ENCODE measurements at regions not wholly inside any gene's neighbourhood (a gene's known extent, or its start where the extent isn't known, plus 50 kb on each side); places are given as distances from the start of the nearest gene placed in this dataset.
A peak's percentile ranks its signal among the peaks of the same experiment; 100 is the strongest.

DNA sequence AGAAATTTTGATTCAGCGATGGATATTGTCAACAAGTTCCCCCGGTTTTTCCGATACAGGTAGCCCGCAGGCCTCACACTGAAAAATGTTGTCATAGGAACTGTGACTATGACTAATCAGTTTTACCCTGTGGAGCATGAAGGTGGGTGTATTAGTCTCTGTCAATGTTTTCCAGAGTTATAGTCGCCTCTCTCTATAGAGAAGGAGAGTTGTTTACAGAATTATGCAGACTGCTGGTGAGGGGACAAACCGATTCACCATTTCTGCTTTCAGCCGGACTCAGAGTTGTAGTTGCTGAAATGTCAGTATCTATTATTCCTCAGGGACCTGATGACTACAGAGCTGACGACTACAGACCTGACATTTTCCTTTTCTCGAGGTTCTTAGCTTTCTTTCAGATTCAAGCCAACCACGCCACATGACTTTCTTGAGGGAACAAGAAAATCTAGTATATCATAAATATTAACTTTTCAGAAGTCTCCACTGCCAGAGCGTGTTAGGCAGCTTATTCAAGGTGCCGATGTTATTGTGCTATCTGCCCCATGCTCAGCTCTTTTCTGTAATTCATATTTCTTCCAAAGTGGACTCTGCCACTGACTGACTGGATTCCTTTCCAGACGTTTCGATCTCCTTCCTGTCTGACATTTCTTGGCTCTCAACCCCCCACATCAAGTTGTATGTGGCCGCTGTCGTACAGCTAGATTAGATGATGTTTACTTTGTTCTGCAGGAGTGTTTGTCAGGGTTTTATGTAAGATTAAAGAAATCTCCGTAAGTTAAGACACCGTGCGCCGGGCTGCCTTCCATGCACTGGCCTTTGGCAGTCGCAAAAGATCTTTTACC lies 178.1 kb downstream of the FGF1 start:
- peak; percentile 11 to 29 for DNase-seq

DNA sequence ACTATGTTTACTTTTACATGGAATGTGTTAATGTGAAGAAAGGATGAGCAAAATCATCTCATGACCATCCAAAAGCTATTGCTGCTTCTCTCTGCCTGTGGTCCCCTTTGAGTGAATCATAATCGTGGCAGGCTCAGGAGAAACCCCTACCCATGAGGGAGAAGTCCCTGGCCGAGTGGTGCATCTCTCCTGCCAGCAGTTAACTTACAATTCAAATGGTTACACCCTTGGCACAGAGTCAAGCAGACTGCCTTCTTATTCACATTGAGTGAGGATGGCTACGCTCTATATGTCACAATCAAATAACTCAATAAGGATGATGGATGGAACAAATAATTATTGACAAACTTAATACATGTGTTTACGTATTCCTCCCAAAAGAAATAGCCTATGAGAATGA lies 179.1 kb downstream of the FGF1 start:
- DNase-seq: peak in 1 of 2 donors; percentile 3

DNA sequence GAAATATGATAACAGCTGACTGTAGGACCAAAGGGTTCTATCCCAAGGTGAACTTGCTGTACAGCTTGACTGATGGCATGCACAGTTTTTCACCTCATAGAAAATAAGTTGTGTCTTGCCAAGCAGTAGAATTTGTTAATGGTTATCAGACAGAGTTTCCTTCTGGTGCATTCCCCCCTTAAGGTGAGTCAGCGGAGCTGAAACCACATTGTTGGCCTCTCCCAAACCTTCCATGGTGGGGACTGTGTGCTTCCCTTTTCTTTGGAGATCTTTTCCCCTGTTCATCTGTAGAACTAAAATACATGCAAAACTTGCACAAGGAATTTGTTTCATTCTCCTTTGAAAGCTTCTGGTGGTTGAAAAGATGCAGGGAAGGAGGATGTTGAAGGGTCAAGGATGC lies 179.8 kb downstream of the FGF1 start:
- DNase-seq: peak in 1 of 2 donors; percentile 2

DNA sequence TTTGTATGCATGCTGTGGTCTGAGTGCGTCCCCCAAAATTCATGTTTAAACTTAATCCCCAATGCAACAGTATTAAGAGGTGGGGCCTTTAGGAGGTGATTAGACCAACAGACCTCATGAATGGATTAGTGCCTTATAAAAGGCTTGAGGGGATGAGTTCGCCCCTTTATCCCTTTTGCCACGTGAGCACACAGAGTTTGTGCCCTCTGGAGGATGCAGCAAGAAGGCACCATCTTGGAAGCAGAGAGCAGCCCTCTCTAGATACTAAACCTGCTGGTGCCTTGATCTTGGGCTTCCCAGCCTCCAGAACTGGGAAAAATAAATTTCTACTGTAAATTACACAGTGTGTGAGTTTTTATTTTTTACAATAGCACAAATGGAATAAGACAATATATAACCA lies 177.1 kb upstream of the SPRY4 start:
- no peak for DNase-seq

DNA sequence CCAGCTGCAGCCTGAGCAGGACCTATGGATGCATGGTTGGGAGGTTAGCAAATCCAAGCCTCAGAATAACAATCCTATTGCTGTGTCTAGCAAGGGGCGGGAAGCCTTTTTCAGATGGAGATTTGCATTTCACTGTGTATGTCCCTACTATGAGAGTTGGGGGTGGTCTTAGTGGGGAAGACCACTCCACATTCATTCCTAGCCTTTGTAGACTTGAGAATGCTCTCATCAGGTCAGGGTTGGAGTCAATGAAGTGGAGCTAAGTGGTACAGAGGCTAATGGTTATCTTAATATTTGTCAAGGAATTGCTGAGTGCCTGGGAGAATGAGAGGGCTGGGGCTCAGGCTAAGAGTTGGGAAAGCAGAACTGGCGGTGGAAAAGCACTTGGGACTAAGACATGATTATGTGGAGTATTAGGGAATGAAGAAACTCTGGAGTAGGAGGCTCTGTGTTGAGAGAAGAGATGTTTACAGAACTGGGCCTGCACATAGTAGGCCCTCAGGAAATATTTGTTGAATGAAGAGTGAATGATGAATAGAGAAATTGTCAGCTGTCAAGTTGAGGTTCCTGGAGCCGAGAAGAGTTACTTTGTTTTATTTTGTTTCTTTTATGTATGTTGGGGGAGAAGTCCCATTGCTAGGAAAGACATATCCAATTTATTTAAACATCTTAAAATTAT lies 175.5 kb upstream of the SPRY4 start:
- DNase-seq: no peak

DNA sequence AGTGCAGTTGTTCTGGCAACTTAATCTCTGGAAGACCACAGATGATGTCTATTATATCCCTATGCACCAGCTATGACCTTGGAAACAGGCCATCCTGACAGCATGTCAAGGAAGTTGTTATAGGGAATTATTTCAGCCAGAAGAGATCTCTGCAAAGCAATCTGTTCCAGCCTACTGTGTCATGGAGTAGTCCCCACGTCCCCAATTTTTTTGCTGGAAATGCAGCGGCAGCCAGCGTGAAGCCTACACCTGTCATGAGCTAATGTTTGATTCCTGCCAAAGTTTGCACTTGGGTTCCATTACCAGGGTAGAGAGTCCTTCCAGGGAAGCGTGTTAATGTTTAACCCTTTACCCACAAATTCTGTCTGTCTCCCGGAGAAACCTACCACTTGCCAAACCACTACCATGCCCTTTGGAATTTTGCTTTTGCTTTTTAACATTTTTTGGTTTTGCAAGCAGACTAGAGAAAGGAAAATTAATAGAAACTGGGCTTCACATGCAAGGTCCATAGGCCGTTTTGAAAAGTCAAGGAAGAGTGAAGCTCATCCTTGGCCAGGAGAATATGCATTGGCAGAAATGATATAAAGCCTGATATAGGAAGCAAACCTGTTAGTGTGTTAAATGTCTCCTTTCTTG lies 174.9 kb upstream of the SPRY4 start:
- no peak for DNase-seq

DNA sequence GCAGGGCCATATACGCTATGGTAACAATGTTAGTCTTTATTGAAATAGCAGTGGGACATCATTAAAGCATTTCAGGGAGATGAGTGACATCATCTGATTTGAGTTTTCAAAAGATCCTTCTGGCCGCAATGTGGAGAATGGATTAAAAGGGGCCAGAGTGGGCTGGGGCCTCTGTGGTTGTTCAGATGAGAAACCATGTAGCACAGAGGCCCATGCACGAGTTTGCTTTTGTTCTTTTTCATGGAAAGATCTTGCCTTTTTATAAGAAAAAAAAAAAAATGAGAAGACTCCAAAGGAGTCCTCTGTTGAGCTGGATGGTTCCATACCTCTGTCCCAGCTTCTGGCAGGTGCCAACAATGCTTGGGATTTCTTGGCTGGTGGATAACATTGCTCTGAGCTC lies 173.5 kb upstream of the SPRY4 start:
- DNase-seq: no peak

DNA sequence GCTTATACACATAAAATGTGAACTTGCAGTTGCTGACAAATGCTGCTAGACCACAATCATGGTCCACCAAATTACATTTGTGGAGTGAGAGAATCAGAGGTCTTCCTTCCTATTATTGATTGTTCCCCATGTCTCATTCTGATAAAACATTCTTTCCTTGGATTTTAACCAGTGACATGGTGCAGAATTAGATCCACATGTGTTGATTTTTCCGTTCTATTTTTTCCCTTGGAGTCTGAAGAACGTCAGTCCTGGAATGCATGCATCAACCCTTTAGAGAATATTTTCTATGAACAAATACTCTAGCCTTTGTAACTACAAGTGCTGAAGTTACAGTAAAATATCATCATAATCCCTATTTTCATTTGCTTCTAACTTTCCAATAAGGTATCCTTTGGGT lies 170.7 kb upstream of the SPRY4 start:
- no peak for DNase-seq

DNA sequence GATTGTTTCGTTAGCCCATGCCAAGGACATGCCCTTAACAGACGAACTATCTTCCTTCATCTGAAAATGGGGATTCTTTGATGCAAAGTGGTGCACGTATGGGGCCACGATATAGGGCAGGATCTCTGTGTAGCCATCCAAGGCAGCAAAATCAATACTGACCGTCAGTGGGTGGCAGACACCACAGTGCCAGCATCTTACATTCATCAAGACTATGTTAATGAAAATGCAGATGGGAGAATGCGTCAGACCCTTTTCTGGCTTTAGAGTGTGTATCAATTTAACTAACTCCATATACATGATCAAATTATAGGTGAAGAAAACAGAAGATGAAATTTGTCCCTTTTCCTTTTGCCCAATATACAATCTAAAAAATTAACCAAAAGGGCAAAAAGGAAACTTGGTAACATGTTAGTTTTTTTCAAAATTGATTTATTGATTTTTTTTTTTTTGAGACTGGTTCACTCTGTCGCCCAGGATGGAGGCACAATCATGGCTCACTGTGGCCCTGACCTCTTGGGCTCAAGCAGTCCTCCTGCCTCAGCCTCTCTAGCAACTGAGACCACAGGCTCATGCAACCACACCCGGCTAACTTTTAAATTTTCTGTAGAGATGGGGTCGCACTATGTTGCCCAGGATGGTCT lies 169.2 kb upstream of the SPRY4 start:
- DNase-seq: no peak

DNA sequence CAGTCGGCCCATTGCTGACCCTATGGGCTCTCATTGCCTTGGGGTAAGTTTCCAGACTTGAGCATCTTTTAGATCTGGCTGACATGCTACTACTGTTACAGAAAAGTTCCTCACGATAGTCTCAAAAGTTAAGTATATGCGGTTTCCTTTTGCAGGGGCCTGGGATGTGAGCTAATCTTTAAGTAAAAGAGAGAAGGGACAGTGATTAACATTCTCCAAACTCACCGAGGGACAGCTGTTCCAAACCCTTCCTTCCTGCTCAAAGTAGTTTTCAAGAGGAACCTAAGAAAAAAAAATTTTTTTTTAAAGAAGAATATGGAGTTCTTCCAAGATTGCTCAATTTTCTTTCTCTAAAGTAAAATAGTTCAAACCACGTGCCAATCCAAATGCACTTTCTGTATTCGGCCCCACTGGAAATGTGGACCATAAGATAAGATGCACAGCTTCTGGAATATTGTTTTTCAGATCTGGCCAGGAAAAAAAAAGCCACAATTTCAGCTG lies 168.0 kb upstream of the SPRY4 start:
- no peak for DNase-seq

DNA sequence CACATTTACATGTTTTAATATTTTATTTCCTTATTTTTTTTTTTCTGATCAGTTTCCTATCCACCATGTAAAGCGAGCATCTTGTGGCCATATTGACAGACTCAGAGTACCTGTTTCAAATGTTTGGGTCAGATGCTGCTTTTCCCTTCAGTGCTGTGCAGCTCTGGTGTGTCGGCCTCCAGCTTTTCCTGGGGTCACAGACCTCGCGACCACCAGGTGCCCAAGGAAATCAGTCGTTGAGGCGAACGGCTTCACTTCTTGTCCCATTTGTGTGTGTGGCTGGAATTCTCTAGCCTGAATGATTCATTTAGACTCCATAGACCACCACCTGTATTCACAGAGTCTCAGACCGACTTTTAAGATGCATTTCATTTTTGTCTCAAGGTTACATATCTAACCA lies 166.9 kb upstream of the SPRY4 start:
- no peak for DNase-seq

DNA sequence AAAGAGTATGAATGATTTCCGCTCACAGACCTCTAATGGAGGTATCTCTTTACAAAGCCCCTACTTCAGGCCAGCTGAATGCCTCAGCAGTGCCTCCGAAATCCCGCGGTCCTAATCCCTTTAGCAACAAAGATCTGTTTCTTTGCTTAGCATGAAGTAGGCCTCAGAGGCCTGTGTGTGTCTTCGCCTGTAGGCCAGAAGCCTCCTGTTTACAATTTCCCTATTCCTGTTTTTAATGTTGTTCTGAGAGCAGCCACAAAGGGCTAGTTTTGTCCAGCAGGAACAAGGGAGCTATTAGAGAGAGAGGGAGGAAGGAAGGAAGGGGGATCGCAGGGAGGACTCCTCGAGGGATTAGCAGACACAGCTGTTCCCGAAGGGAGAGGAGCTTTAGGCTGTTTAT lies 166.4 kb upstream of the SPRY4 start:
- no peak for DNase-seq

DNA sequence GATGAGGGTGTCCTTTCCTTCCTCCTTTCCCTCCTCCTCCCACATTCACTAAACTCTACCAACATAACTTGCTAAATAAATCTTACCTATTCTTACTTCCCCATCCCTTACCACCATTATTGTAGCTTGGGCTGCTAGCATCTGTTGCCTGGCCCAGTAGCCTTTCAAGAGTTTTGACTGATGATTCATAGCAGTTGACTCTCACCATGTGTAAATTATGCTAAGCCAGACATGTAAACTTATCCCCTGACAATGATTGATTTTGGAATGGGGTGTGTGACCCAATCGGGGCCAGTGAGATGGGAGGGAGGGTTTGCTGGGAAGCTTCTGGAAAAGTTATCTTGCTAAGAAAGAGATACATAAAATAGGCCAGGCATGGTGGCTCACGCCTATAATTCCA lies 161.8 kb upstream of the SPRY4 start:
- no peak for DNase-seq

DNA sequence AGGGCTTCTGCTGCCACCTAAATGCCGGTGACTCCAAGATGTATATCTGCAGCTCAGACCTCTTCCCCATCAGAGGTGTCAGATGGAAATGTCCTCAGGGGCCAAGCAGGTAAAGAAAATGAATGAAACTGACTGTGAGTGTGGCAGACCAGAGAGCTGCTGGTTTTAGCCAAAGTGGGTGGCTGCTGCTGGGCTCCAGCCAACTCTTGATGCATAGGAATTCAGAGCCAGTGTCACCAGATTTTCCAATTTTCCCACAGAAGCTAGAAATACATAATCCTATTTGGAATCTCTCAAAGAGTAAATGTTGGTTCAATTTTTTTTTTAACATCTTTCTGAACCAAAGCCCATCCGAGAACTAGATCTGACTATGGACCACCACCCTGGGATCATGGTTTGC lies 161.2 kb upstream of the SPRY4 start:
- no peak for DNase-seq

DNA sequence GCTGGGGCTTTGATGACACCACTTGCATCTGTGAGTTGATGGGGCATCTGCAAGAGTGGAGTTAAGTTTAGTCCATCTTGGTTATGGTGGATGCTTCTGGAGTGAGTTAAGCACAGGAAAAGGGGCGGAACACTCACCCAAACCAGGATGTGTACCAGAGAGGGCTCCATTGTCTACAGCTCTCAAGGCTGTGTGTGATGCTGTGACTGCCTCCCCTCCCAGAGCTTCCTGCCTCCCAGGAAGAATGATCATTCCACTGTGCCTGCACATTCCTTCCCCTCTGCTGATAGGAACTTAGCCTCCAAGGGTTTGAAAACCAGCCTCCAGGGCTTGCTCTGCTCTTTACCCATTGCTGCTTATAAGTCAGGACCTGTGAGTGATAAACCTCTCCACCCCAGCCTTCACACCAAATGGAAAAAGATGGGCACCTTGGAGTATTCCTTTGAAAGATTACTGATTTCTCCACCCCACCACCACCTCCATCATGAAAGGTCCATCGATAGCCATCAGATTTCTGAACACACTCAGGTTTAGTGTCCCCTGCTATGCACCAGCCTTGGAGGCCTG lies 160.1 kb upstream of the SPRY4 start:
- DNase-seq: no peak

DNA sequence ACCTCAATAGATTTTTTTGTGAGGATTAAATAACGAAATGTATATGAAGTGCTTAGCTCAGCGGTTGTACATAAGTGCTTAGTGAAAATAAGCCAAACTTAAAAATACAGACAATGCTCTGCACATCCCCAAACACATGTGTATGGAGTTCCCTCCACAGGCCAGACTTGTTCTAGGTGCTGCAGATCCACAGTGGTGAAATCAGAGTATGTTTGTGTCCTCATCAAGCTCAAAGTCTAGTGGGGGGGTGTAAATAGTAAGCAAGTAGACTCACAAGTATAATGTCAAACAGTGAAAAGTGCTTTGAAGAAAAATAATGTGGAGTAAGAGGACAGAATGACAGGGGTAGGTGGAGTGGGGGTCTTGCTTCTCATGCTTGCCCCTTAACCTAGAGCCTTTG lies 157.4 kb upstream of the SPRY4 start:
- no peak for DNase-seq

DNA sequence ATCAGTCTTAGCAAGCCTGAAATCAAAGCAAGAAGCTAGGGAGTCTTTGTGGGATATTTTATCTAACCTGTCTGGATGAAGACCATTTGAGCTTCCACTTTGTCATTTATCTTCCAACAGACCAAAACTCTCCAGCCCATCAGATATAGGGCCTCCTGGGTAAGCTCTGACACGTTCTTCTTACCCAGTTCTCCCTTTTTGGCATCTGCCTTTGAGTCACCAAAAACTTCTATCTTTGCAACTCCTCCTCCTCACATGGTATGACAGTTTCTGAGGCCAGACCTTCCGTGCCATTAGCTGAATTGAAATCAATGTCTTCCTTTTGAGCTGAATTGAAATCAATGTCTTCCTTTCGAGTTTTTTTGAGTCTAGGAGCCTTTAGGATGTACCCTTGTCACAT lies 156.6 kb upstream of the SPRY4 start:
- no peak for DNase-seq

DNA sequence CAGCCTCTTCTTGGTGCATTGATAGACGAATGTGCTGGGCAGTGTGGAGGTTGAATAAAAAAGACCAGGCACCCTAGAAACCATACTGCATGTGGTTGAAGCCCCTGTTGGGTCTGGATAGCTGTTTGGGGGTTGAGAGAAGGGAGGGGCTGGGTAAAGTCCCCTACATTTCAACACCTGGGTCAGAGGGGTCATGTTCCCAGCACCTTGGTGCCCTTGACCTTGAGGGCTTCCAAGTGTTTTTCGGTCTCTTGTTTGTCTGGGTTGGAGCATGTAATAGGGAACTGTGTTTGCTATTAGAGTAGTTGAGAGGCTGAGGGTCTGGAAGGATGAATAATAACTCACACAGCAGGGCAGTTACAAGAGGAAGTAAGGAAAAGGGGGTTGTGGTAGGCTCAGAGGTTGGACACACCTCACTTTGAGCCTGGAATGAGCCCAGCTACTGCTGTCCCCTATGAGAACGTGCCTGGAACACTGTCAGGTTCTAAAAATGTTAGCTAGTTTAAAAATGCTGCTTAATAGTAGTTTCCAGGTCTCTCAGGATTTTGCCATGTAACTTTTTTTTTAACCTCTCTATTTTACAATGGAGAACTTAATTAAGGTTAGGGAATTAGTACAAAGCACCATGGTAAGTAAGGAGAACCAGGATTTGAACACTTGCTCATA lies 155.2 kb upstream of the SPRY4 start:
- DNase-seq: no peak

DNA sequence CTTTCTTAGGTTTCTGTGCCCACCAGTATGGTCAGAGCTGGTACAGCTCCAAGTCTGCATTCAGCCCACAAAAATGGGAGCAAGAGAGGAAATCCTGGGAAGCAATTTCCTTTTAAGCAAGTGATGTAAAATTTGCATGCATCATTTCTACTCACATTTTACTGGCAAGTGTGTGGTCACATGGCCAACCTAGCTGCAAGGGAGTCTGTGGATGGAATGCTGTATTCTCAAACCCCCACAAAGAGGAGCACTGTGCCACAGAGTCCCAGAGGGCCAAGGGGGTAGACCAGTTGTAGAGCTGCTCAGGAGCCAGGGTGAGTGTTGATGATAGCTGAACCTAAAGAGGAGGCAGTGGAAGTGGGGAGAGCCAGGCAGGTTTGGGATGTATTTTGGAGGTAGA lies 154.3 kb upstream of the SPRY4 start:
- DNase-seq: no peak

DNA sequence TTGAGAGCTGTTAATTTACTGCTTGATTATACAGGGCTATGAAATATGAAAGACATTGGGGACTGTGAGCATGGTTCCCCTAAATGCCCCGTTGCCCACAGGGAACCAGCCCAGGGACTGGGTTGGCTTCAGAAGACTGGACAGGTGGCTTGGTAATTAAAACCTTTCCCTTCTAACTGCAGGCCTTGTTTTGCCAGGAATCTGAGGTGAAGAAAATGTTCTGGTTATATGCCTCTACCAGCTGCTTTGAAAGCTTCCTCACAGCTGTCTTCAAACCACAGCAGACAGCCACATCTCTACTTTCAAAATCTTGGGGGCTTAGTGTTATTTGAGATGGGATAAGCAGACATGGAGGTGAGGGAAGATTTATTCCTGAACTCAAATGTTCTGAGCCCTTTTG lies 153.3 kb upstream of the SPRY4 start:
- no peak for DNase-seq

DNA sequence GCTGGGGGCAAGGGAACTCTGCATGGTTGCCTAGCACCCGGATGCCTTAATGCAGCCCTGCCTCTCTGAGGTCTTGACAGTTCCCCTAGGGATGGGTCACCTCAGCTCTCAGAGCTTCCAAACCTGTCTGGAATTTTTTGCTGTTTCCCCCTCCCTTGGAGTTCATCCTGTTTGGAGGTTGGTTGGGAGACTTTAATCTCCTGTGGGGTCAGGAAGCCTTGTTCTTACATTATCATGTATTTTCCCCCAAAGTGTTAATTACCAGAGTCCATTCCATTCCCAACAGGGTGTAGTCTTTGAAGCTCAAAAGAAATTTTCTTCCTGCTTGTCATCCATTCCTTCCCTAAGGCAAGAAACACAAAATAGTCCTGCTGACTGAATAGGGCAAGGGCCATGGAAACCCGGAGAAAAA lies 150.3 kb upstream of the SPRY4 start:
- no peak for DNase-seq

DNA sequence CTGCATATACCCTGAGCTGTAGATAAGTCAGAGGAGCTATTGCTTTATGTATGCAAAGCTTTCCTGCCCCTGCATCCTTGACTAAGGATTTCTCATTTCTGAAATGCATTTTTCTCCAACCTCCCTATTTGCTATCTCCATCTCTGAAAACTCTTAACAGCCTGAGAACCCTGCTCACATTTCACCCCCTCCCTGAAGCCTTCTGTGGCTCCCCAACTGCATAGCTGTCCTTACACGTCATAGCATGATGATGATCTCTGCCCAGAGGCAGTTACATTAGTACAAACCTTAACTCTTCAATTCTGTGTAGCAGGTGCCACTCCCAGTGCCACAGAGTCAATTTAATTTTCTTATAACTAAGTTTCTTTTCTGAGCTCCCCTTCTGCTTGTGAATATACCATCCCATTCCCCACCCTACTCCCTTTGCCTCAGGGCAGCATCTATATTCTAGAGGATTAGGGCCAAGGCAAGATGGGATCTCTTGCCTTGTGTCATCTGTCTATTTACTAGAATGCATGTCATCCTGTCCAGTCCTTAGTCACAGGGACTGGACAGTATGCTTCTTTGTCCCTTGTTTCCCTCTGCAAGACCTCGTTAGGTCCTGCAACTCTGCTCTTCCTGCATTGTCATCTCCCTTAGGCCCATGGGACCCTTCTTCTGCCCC lies 149.7 kb upstream of the SPRY4 start:
- no peak for DNase-seq
